Liver (tissue), 8 donors: ENCODE measurements at regions not wholly inside any gene's neighbourhood (a gene's known extent, or its start where the extent isn't known, plus 50 kb on each side); places are given as distances from the start of the nearest gene placed in this dataset.

Source experiments
- DNase-seq: peaks from one replicate; pipeline ENCODE4 v3.0.0-alpha.2; 2017; ENCODE audit warnings: low spot score
- H3K27ac ChIP-seq, 2 donors: one replicate each; pipeline ENCODE4 v1.7.0; 2013; ENCODE audit warnings: inconsistent platforms in 2 of 2, low read length in 2 of 2, control low read depth in 1 of 2, low read depth in 1 of 2, mild to moderate bottlenecking in 1 of 2
- H3K27me3 ChIP-seq, 4 donors: one replicate each; pipeline versions ENCODE4 v1.6.1 to v1.7.0; 2013; ENCODE audit warnings: low read length in 3 of 4, inconsistent platforms in 1 of 4, mild to moderate bottlenecking in 1 of 4, moderate library complexity in 1 of 4; ENCODE audit not compliant: control insufficient read depth in 4 of 4, insufficient read depth in 4 of 4
- H3K36me3 ChIP-seq, 4 donors: one replicate each; pipeline versions ENCODE4 v1.6.1 to v1.7.0; 2013; ENCODE audit warnings: low read length in 3 of 4, mild to moderate bottlenecking in 3 of 4, low read depth in 1 of 4, moderate library complexity in 1 of 4; ENCODE audit not compliant: control insufficient read depth in 4 of 4, insufficient read depth in 3 of 4
- H3K4me1 ChIP-seq, 4 donors: one replicate each; pipeline versions ENCODE4 v1.6.1 to v1.7.0; 2013; ENCODE audit warnings: low read length in 3 of 4, mild to moderate bottlenecking in 3 of 4, moderate library complexity in 1 of 4; ENCODE audit not compliant: control insufficient read depth in 4 of 4, insufficient read depth in 4 of 4
- H3K4me3 ChIP-seq, 3 donors: one replicate each; pipeline versions ENCODE4 v1.6.1 to v1.7.0; 2013; ENCODE audit warnings: low read length in 3 of 3, control low read depth in 1 of 3, low read depth in 1 of 3, mild to moderate bottlenecking in 1 of 3
- H3K9ac ChIP-seq, 2 donors: one replicate each; pipeline ENCODE4 v1.7.0; 2013; ENCODE audit warnings: low read length in 2 of 2, mild to moderate bottlenecking in 2 of 2, moderate library complexity in 2 of 2, control low read depth in 1 of 2, low read depth in 1 of 2
- H3K9me3 ChIP-seq, 4 donors: one replicate each; pipeline versions ENCODE4 v1.6.1 to v1.7.0; 2013; ENCODE audit warnings: low read length in 3 of 4; ENCODE audit not compliant: control insufficient read depth in 4 of 4
- ATF3 ChIP-seq: IDR thresholded peaks from 2 replicates; pipeline ENCODE4 v1.6.1; 2016; ENCODE audit warnings: antibody characterized with exemption
- CTCF ChIP-seq: fragments of 150-350 bp; IDR thresholded peaks from 2 replicates; pipeline ENCODE4 v1.5.1; 2017; ENCODE audit warnings: improper control_type of control experiment, low read depth, low read length; ENCODE audit not compliant: missing input control
- EGR1 ChIP-seq, 2 donors: IDR thresholded peaks; 2 replicates each; pipeline ENCODE4 v1.6.1; 2016 to 2018; ENCODE audit warnings: antibody characterized with exemption in 2 of 2, low read depth in 2 of 2
- FOXA1 ChIP-seq: IDR thresholded peaks from 2 replicates; pipeline ENCODE4 v1.6.1; 2016; ENCODE audit warnings: antibody characterized with exemption
- FOXA2 ChIP-seq: IDR thresholded peaks from 2 replicates; pipeline ENCODE4 v1.6.1; 2016; ENCODE audit warnings: antibody characterized with exemption
- GABPA ChIP-seq, 2 donors: IDR thresholded peaks in 1 of 2; conservative IDR thresholded peaks in 1 of 2; 2 replicates each; pipeline ENCODE4 v1.6.1; 2016; ENCODE audit warnings: antibody characterized with exemption in 2 of 2, mild to moderate bottlenecking in 1 of 2, moderate library complexity in 1 of 2
- HNF4A ChIP-seq, 2 donors: conservative IDR thresholded peaks; 2 replicates each; pipeline ENCODE4 v1.6.1; 2016; ENCODE audit warnings: antibody characterized with exemption in 2 of 2, mild to moderate bottlenecking in 2 of 2
- HNF4G ChIP-seq: IDR thresholded peaks from 2 replicates; pipeline ENCODE4 v1.6.1; 2016; ENCODE audit warnings: antibody characterized with exemption
- JUND ChIP-seq, 2 donors: IDR thresholded peaks; 2 replicates each; pipeline ENCODE4 v1.6.1; 2016; ENCODE audit warnings: antibody characterized with exemption in 2 of 2
- MAX ChIP-seq: IDR thresholded peaks from 2 replicates; pipeline ENCODE4 v1.6.1; 2016; ENCODE audit warnings: antibody characterized with exemption
- NR2F2 ChIP-seq: IDR thresholded peaks from 2 replicates; pipeline ENCODE4 v1.6.1; 2016; ENCODE audit warnings: antibody characterized with exemption
- RAD21 ChIP-seq, 2 donors: IDR thresholded peaks; 2 replicates each; pipeline ENCODE4 v1.6.1; 2016; ENCODE audit warnings: antibody characterized with exemption in 2 of 2, mild to moderate bottlenecking in 2 of 2
- RXRA ChIP-seq, 2 donors: IDR thresholded peaks; 2 replicates each; pipeline ENCODE4 v1.6.1; 2017 to 2018; ENCODE audit warnings: antibody characterized with exemption in 2 of 2, mild to moderate bottlenecking in 1 of 2
- SP1 ChIP-seq: IDR thresholded peaks from 2 replicates; pipeline ENCODE4 v1.6.1; 2018; ENCODE audit warnings: antibody characterized with exemption, mild to moderate bottlenecking
- TAF1 ChIP-seq: conservative IDR thresholded peaks from 2 replicates; pipeline ENCODE4 v1.6.1; 2016; ENCODE audit warnings: antibody characterized with exemption, mild to moderate bottlenecking
- YY1 ChIP-seq: IDR thresholded peaks from 2 replicates; pipeline ENCODE4 v1.6.1; 2016; ENCODE audit warnings: antibody characterized with exemption, mild to moderate bottlenecking
- ZBTB33 ChIP-seq: IDR thresholded peaks from 2 replicates; pipeline ENCODE4 v1.6.1; 2016; ENCODE audit warnings: antibody characterized with exemption
- WGBS: extraction: QIAGEN DNeasy Blood & Tissue Kit; methylation state at CpG from one replicate; pipeline ENCODE4 v1.1.7; 2013; 5-methylcytosine and 5-hydroxymethylcytosine counted together
- TF ChIP-seq, protein P1 (sequence below): IDR thresholded peaks from 2 replicates; pipeline ENCODE4 v1.6.1; 2016; ENCODE audit warnings: antibody characterized with exemption, mild to moderate bottlenecking
- donor health status: healthy.
- donor health status: healthy.
- donor health status: healthy.
- donor health status: healthy.
- donor health status: healthy.

GRCh38 chr5:87076411-87076810 is 191.3 kb upstream of the RASA1 start:
- H3K4me1 ChIP-seq: no peaks in the 10 kb centered on the region
- H3K27me3 ChIP-seq: no peaks in the 10 kb centered on the region
- H3K9ac ChIP-seq: no peak overlapping the region
- DNase-seq: no peak
- 91% methylated on average over 4 of the region's 4 CpGs for WGBS
- TF ChIP-seq ZBTB33: no peak
- TF ChIP-seq GABPA (IDR thresholded peaks at IDR 0.05 in 1 of 2, conservative IDR thresholded peaks at IDR 0.05 in 1 of 2): no peak
- no peak for TF ChIP-seq RXRA (IDR thresholded peaks at IDR 0.05)
- TF ChIP-seq NR2F2: no peak
- TF ChIP-seq SP1: no peak
- TF ChIP-seq, protein P1, sequence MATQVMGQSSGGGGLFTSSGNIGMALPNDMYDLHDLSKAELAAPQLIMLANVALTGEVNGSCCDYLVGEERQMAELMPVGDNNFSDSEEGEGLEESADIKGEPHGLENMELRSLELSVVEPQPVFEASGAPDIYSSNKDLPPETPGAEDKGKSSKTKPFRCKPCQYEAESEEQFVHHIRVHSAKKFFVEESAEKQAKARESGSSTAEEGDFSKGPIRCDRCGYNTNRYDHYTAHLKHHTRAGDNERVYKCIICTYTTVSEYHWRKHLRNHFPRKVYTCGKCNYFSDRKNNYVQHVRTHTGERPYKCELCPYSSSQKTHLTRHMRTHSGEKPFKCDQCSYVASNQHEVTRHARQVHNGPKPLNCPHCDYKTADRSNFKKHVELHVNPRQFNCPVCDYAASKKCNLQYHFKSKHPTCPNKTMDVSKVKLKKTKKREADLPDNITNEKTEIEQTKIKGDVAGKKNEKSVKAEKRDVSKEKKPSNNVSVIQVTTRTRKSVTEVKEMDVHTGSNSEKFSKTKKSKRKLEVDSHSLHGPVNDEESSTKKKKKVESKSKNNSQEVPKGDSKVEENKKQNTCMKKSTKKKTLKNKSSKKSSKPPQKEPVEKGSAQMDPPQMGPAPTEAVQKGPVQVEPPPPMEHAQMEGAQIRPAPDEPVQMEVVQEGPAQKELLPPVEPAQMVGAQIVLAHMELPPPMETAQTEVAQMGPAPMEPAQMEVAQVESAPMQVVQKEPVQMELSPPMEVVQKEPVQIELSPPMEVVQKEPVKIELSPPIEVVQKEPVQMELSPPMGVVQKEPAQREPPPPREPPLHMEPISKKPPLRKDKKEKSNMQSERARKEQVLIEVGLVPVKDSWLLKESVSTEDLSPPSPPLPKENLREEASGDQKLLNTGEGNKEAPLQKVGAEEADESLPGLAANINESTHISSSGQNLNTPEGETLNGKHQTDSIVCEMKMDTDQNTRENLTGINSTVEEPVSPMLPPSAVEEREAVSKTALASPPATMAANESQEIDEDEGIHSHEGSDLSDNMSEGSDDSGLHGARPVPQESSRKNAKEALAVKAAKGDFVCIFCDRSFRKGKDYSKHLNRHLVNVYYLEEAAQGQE: no peak
- TF ChIP-seq HNF4G: no peak
- no peak for TF ChIP-seq CTCF
- TF ChIP-seq ATF3: no peak
- no peak for TF ChIP-seq MAX
- TF ChIP-seq FOXA2: no peak
- TF ChIP-seq HNF4A (conservative IDR thresholded peaks at IDR 0.05): no peak
- TF ChIP-seq RAD21 (IDR thresholded peaks at IDR 0.05): no peak
- TF ChIP-seq YY1: no peak
- no peak for TF ChIP-seq FOXA1
- no peak for TF ChIP-seq EGR1 (IDR thresholded peaks at IDR 0.05; ENCODE audit: low read depth in 2 of 2)
- H3K36me3 ChIP-seq: no peaks in the 10 kb centered on the region
- no peak overlapping the region for H3K27ac ChIP-seq
- no peak overlapping the region for H3K4me3 ChIP-seq
- no peaks in the 10 kb centered on the region for H3K9me3 ChIP-seq

DNA sequence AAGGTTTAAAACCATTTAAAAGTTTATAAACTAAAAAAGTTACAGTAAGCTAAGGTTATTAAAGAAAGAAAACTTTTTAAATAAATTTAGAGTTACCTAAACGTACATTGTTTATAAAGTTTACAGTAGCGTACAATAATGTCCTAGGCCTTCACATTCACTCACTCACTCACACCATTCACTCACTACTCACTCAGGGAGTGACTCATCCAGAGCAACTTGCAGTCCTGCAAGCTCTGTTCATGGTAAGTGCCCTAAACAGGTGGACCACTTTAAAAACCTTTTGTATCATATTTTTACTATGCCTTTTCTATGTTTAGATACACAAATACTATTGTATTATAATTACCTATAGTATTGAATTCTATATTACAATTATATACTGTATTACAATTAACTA is 190.8 kb upstream of the RASA1 start:
- 96% methylated on average over 2 of the region's 2 CpGs for WGBS
- Histone ChIP-seq H3K36me3 (no peaks in the 10 kb centered on the region), H3K9me3 (no peaks in the 10 kb centered on the region), H3K27ac (no peak overlapping the region), H3K9ac (no peak overlapping the region), H3K4me1 (no peaks in the 10 kb centered on the region), H3K4me3 (no peak overlapping the region), H3K27me3 (no peaks in the 10 kb centered on the region)
- TF ChIP-seq MAX: no peak
- TF ChIP-seq, protein P1: no peak
- TF ChIP-seq JUND (IDR thresholded peaks at IDR 0.05): no peak
- no peak for TF ChIP-seq FOXA2
- TF ChIP-seq FOXA1: no peak
- no peak for TF ChIP-seq RXRA (IDR thresholded peaks at IDR 0.05)
- no peak for TF ChIP-seq ATF3
- TF ChIP-seq CTCF: no peak
- TF ChIP-seq YY1: no peak
- TF ChIP-seq RAD21 (IDR thresholded peaks at IDR 0.05): no peak
- TF ChIP-seq TAF1: no peak
- TF ChIP-seq NR2F2: no peak
- no peak for TF ChIP-seq HNF4A (conservative IDR thresholded peaks at IDR 0.05)
- no peak for DNase-seq
